NCI-H2227 (cell line): ENCODE measurements at regions not wholly inside any gene's neighbourhood (a gene's known extent, or its start where the extent isn't known, plus 50 kb on each side); places are given as distances from the start of the nearest gene placed in this dataset.
A peak's percentile ranks its signal among the peaks of the same experiment; 100 is the strongest.

Experiments used
- DNase-seq: peaks from one replicate; lab custom pipeline; 2025; ENCODE audit not compliant: unreplicated experiment; lab: John Stamatoyannopoulos, UW

DNA sequence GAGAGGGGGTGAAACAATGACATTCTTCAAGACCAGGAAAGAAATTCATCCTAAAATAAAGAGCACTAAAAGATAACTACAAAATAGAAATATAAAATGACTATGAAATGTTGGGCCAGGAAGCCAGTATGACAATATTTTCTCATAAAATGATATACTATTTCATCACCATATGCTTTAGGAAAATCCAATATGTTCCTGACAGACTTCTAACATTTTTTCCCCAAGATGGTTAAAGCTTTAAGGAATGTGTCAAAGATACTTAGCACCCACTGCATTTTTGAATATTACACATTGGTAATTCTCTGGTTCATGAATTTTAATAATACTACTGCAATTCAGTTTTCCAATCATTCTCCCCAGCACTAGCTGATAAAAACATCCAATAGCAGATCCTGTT, 87.7 kb upstream of the PLEKHG7 start:
- no peak for DNase-seq

DNA sequence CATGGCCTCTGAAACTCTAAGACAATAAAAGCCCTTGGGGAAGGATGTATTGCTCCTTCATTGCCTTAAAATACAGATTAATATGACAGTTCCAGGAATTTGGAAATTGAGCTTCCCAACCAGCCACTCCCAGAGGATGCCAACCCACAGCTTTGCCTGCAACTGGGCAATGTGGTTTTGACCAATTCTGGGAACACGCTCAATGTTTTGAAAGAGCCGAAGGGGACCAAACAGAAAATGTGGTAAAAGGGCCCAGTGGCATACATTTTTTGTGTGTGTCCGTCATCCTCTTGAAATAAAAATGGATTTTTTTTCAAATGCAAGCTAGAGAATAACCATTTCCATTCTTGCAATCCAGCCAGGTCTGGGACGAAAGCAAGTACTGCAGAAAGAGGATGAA, 88.3 kb upstream of the PLEKHG7 start:
- no peak for DNase-seq

DNA sequence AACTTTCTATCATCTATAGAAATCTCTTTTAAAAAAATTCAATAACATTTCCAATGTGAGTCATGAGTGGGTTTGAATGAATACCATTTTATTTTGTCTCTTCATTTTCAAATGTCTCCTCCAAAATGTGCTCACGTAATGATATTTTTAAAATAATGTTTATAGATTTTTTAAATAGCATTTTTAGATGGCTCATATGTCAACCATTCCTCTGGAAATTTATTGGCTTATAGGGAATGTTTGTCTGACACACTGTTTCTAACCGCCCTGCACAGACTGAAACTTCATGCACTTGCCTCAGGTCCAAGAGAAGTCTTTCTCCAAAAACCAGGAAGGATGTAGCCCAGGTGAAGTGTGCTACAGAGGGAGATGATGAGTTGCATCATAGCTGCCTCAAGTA, 88.8 kb upstream of the PLEKHG7 start:
- DNase-seq: no peak

DNA sequence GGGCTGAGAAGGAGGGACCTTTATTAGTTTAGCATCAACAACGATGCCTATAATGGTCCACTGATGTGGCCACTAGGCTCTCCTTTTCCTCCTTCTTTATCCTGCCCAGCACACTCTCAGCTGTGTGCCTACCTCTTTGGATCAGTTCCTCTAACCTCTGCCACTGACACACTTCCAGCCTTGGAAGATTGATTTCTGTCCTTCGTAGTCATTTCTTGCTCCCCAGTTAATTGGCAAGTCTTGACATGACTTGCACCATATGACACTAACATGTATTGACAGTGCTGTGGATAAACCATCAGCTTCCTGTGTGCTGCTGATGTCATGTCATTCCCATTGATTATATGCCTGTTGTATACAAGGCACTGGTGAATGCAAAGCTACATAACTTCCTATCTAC, 90.2 kb upstream of the PLEKHG7 start:
- no peak for DNase-seq

- DNase-seq: peak; percentile 82
These were observed 94.4 kb upstream of the PLEKHG7 start for GRCh38 chr12:92608151-92609091.

DNA sequence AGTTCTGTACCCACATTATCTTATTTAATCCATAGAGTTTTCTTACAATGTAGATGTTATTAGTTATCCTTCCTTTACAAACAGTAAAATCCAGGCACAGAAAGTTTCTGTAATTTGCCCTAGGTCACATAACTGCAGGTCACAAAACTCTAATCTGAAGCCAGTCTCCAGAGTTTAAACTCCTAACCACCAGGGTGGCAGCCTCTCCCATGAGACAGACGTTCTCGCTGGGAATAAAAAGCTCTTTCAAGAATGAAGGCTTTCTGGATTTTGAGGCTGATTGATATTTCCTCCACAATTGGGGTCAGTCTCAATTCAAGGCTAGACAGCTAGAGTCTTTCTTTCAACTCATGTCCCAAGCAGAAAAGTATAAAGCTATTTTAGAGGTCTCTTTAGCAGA, 95.8 kb upstream of the PLEKHG7 start:
- no peak for DNase-seq

- no peak for DNase-seq
These were observed 97.1 kb upstream of the PLEKHG7 start for GRCh38 chr12:92605621-92606170.

GRCh38 chr12:92604786-92605185, 98.0 kb upstream of the PLEKHG7 start:
- no peak for DNase-seq

GRCh38 chr12:92603741-92604432, 98.9 kb upstream of the PLEKHG7 start:
- no peak for DNase-seq

DNA sequence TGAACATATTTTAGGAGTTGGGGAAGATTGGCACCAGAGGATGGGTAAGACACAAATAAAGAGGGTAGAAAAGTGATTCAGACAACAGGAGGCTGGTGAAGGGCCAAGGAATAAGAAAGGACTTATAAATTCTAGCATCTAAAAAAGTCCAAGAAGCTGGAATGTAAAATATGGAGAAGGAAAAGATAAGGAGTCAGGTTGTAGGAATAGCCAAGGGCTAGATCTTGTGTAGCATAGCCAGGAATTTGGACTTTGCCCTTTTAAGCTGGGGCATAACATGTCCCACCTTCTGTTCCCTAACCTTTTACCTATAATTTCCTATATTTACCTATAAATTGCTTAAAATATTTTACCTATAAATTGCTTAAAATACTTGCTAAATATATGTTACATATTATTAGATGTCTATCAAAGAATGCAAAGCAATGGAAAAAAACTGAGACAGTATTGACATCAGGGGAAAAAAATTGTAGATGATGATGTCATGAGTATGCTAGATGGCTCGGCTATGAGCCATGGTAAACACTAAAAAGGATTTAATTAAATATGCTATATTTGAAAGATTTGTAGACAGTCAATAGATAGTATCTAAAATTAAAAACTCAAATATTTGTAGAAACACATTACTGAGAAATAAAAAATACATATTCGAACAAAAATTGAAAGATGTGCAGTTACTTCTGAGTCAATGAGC, 99.7 kb upstream of the PLEKHG7 start:
- no peak for DNase-seq

GRCh38 chr12:92602476-92602875, 100.3 kb upstream of the PLEKHG7 start:
- DNase-seq: no peak

- DNase-seq: no peak
These were observed 101.1 kb upstream of the PLEKHG7 start for GRCh38 chr12:92601680-92602079.

DNA sequence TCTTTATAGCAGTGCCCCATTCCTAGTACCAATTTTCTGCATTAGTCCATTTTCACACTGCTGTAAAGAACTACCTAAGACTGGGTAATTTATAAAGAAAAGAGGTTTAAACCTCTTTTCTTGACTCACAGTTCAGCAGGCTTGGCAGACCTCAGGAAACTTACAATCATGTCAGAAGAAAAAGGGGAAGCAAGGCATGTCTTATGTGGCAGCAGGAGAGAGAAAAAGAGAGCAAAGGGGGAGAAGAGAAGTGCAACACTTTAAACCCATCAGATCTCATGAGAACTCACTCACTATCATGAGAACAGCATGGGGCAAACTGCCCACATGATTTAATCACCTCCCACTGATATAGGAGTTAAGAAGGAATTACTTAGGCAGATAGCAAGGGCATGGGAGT, 101.6 kb upstream of the PLEKHG7 start:
- no peak for DNase-seq

DNA sequence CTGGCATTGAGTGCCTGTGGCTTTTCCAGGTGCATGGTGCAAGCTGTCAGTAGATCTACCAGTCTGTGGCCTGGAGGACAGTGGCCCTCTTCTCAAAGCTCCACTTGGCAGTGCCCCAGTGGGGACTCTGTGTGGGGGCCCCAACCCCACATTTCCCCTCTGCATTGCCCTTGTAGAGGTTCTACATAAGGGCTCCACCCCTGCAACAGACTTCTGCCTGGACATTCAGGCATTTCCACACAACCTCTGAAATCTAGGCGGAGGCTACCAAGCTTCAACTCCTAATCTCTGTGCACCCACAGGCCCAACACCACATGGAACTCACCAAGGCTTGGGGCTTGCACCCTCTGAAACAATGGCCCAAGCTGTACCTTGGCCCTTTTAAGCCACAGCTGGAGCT, 102.7 kb upstream of the PLEKHG7 start:
- no peak for DNase-seq

DNA sequence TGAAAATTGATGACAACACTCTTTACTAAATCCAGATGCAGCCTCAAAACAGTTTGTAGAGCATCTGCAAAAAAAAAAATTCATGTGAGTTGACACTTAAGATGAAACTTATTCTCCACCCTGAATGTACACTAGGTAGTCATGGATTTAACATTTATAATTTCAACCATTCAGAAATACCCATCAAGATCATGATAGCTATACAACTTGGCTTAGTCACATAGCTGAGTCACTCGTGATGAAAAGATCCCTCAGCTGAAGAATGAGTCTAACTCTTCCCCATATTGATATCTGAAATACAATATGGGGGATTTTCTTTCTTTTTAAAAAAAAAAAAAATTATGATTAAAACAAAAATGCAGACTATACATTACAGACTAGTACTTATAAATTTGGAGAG, 104.8 kb upstream of the PLEKHG7 start:
- no peak for DNase-seq

DNA sequence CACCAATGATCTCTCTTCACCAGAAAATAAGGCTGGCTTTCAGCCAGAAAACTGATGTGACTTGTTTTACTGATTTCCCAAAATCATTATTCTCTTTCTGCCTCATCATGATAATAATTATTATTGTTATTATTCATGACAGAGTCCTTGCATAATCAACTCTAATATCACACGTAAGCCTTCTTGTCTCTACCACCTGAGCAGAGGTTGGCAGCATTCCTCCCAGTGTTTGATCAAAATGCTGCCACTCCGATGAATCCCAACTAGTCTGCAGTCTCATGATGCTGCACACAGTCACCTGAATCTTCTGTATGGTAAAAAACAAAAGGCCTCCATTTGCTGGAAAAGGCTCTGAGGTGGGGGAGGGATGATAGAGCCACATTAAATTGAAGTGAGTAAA, 105.7 kb upstream of the PLEKHG7 start:
- no peak for DNase-seq

DNA sequence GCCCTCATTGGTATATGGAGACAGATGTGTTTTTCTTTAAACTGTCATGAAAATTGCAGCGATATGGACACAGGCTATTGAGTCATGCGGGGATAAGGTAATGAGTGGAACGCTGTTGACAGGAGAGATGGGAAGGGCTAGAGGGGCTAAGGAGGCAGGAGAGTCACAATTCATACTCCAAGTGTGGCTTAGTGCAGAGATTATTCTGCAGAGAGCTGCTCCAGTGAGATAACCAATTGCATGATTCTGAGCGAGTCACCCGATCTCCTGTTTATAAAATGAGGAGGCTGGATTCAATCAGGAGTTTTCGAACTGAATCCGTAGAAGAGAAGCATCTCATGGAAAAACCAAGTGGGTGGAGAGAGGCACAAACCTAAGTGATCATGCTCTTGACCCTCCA, 106.4 kb upstream of the PLEKHG7 start:
- DNase-seq: no peak

DNA sequence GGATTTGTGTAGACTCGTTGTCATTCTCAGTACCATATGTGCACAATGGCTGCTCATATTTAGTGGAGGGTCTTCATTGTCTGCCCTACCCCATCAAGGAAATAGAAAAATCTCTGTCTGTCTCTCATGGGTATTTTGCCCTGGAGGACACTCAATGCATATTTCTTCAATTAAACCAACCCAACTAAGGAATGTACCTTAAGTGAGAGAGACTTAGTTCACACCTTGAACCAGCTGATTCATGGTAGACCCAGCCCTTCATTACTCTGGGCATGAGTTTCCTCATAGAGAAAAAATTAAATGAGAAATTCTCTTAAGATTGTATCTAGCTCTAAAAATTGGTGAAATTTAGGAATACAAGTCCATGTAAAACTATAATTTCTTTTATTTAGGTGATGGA, 107.1 kb upstream of the PLEKHG7 start:
- no peak for DNase-seq

GRCh38 chr12:92593734-92594402, 108.9 kb upstream of the PLEKHG7 start:
- no peak for DNase-seq

DNA sequence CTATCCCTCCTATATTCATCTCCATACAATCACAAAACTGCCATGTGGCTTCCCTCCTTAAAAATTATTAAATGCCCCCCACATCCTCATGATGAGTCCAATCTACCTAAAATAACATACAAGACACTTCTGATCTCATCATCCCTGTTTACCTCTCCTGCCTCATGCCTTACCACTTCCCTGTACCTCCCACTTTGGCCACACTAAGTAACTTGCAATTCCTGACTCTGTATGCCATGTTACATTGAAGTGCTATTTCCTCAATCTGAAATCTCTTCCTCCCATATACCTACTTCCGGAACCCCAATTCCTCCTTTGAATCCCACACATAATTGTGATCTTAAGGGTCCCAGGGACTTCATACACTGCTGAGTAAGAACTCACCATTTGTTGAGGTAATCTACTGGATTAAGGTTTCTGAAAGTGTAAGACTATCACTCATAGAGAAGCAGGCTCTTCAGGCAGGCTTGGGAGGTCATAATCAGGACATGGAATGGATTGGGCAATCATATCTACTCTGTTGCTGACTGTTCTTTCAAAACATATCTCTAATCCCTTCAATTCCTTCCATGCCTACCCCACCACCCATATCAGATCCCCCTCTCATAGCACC, 117.6 kb upstream of the PLEKHG7 start:
- no peak for DNase-seq

GRCh38 chr12:92583910-92584309, 118.9 kb upstream of the PLEKHG7 start:
- no peak for DNase-seq
